ENCODE measurements at regions not wholly inside any gene's neighbourhood (a gene's known extent, or its start where the extent isn't known, plus 50 kb on each side); places are given as distances from the start of the nearest gene placed in this dataset.

GRCh38 chr16:5581428-5581827 is 483.8 kb upstream of the EEF2KMT start:
- ATAC-seq (replicated peaks in 6 of 8), result no peak
- peaks cover 10 to 41% of the 10 kb centered on the region in 2 donors for H3K4me1 ChIP-seq (replicated peaks in 1 of 2)
- in situ Hi-C loops (cut with MboI; ENCODE audit: low pct_unique_long_range_greater_than_20kb in 2 of 9, low sequenced_read_pairs in 9 of 9, unreplicated experiment in 9 of 9), result no loop called here
- H3K27ac ChIP-seq, result peak overlapping the region in 1 of 2 donors; percentile 69
- H3K4me3 ChIP-seq, result no peak overlapping the region
- WGBS, 10 experiments, result 0 to 100% (median 63%) methylated on average over 1 to 2 of the region's 2 CpGs; no CpG with 5 or more reads in 1 of the 10 experiments

- 21 to 93% (median 59%) methylated on average over 2 to 6 of the region's 6 CpGs; no CpG with 5 or more reads in 3 of the 10 experiments for WGBS, 10 experiments
- in situ Hi-C loops (cut with MboI; ENCODE audit: low pct_unique_long_range_greater_than_20kb in 2 of 9, low sequenced_read_pairs in 9 of 9, unreplicated experiment in 9 of 9), result no loop called here
- Histone ChIP-seq H3K27ac (no peak overlapping the region), H3K4me3 (no peak overlapping the region), H3K4me1 (replicated peaks in 1 of 2) (peaks cover 10 to 41% of the 10 kb centered on the region in 2 donors)
- ATAC-seq (replicated peaks in 6 of 8), result peak in 1 of 8 experiments; percentile 12
Measured at GRCh38 chr16:5580772-5581171, 483.2 kb upstream of the EEF2KMT start.

GRCh38 chr16:5580296-5580695 is 482.7 kb upstream of the EEF2KMT start:
- Histone ChIP-seq H3K4me3 (no peak overlapping the region), H3K27ac (no peak overlapping the region), H3K4me1 (replicated peaks in 1 of 2) (peaks cover 10 to 41% of the 10 kb centered on the region in 2 donors)
- WGBS, 10 experiments, result 40 to 93% (median 83%) methylated on average over 1 to 3 of the region's 8 CpGs; no CpG with 5 or more reads in 6 of the 10 experiments
- in situ Hi-C loops (cut with MboI; ENCODE audit: low pct_unique_long_range_greater_than_20kb in 2 of 9, low sequenced_read_pairs in 9 of 9, unreplicated experiment in 9 of 9), result no loop called here
- no peak for ATAC-seq (replicated peaks in 6 of 8)

DNA sequence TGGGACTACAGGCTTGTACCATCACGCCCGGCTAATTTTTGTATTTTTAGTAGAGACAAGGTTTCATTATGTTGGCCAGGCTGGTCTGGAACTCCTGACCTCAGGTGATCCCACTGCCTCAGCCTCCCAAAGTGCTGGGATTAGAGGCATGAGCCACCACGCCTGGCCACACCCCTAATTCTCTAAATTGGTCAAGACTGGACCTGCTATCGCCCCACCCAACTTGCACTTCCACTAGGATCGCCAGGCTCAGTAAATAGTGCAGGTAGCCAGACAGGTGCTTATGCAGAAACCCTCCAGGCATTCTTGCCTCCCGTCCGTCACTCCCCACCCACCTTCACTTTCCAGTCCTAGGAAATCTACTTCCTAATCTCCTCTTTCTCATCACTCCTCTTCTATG is 481.4 kb upstream of the EEF2KMT start:
- H3K4me3 ChIP-seq, result no peak overlapping the region
- H3K27ac ChIP-seq, result no peak overlapping the region

DNA sequence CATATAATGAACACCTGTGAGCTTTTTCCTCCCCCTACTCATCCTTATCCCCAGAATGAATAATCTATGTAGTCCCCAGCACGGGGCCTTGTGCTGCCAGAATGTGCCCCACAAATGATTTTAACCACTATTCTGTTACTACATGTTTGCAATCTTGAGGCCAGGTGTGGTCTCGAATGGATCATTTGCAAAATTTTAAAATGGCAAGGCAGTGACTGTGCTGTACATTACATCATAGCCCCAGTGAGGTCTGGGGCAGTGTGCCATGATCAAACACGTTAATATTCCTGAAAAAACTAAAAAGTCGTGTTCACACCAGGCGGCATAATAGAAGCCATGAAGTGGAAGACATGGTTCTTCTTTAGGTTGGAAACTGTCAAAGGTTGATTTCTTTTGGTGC is 479.9 kb upstream of the EEF2KMT start:
- peaks cover 10 to 28% of the 10 kb centered on the region in 2 donors for H3K4me1 ChIP-seq (replicated peaks in 1 of 2)
- H3K4me3 ChIP-seq, result no peak overlapping the region
- ATAC-seq (replicated peaks in 6 of 8), result no peak
- WGBS, 10 experiments, result 0 to 86% (median 51%) methylated on average over 1 to 5 of the region's 5 CpGs; no CpG with 5 or more reads in 1 of the 10 experiments
- no peak overlapping the region for H3K27ac ChIP-seq
- in situ Hi-C loops (cut with MboI; ENCODE audit: low pct_unique_long_range_greater_than_20kb in 2 of 9, low sequenced_read_pairs in 9 of 9, unreplicated experiment in 9 of 9), result no loop called here

More for the DNA sequence above, 481.4 kb upstream of the EEF2KMT start:
- no peak for ATAC-seq (replicated peaks in 6 of 8)
- 17 to 93% (median 49%) methylated on average over 2 to 6 of the region's 7 CpGs; no CpG with 5 or more reads in 4 of the 10 experiments for WGBS, 10 experiments
- in situ Hi-C loops (cut with MboI; ENCODE audit: low pct_unique_long_range_greater_than_20kb in 2 of 9, low sequenced_read_pairs in 9 of 9, unreplicated experiment in 9 of 9), result no loop called here
- H3K4me1 ChIP-seq (replicated peaks in 1 of 2), result peaks cover 10 to 33% of the 10 kb centered on the region in 2 donors

DNA sequence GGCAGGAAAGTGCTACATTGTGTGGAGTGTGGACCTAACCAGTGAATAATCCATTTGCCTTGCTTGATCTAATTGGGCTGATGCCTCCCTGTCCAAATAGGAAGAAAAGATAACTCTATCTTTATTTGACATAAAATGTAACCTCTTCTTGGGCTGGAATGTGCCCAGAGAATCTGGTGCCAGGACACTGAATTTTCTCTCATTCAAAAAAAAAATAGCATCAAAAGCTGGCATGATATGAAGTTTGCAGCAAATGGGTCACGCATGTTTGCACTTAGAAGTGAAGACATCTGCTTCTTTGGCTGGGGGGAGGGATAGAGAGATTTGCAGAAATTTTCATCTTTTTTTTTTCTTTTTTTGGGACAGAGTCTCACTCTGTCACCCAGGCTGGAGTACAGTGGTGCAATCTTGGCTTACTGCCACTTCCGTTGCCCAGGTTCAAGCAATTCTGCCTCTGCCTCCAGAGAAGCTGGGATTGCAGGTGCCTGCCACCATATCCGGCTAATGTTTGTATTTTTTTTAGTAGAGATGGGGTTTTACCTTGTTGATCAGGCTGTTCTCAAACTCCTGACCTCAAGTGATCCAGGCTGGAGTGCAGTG is 478.2 kb upstream of the EEF2KMT start:
- ATAC-seq (replicated peaks in 6 of 8), result no peak
- Histone ChIP-seq H3K4me1 (replicated peaks in 1 of 2) (peaks cover 0 to 11% of the 10 kb centered on the region in 2 donors), H3K27ac (no peak overlapping the region), H3K4me3 (no peak overlapping the region)
- in situ Hi-C loops (cut with MboI; ENCODE audit: low pct_unique_long_range_greater_than_20kb in 2 of 9, low sequenced_read_pairs in 9 of 9, unreplicated experiment in 9 of 9), result no loop called here
- WGBS, 10 experiments, result 30 to 100% (median 80%) methylated on average over 1 to 3 of the region's 3 CpGs; no CpG with 5 or more reads in 2 of the 10 experiments

DNA sequence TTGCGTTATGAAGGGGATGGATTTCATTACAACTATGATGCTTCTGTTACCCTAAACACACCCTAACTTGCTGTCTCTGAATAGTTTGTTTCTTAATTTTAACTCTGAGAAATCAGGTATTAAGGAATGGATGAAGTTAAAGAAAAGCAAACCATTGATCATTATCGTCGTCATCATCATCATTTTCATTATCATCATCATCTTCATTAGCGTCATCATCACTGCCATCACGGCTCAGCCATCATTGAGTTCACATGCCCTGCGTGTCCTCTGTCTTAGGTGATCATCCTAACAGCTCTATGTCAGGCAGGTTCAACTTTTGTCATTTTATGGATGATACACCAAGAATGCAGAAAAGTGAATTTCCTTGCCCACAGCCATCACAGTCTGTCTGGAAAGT is 477.5 kb upstream of the EEF2KMT start:
- Histone ChIP-seq H3K27ac (no peak overlapping the region), H3K4me3 (no peak overlapping the region), H3K4me1 (replicated peaks in 1 of 2) (peaks cover 0 to 6% of the 10 kb centered on the region in 2 donors)
- in situ Hi-C loops (cut with MboI; ENCODE audit: low pct_unique_long_range_greater_than_20kb in 2 of 9, low sequenced_read_pairs in 9 of 9, unreplicated experiment in 9 of 9), result no loop called here
- ATAC-seq (replicated peaks in 6 of 8), result no peak
- 16 to 100% (median 67%) methylated on average over 1 to 6 of the region's 6 CpGs; no CpG with 5 or more reads in 3 of the 10 experiments for WGBS, 10 experiments

GRCh38 chr16:5572056-5572455 is 474.5 kb upstream of the EEF2KMT start:
- in situ Hi-C loops (cut with MboI; ENCODE audit: low pct_unique_long_range_greater_than_20kb in 2 of 9, low sequenced_read_pairs in 9 of 9, unreplicated experiment in 9 of 9), result no loop called here
- no peak for ATAC-seq (replicated peaks in 6 of 8)
- H3K4me3 ChIP-seq, result no peak overlapping the region
- H3K4me1 ChIP-seq (replicated peaks in 1 of 2), result peaks cover 0 to 7% of the 10 kb centered on the region in 2 donors
- 0 to 100% (median 93%) methylated on average over 1 to 2 of the region's 2 CpGs; no CpG with 5 or more reads in 4 of the 10 experiments for WGBS, 10 experiments
- H3K27ac ChIP-seq, result no peak overlapping the region

DNA sequence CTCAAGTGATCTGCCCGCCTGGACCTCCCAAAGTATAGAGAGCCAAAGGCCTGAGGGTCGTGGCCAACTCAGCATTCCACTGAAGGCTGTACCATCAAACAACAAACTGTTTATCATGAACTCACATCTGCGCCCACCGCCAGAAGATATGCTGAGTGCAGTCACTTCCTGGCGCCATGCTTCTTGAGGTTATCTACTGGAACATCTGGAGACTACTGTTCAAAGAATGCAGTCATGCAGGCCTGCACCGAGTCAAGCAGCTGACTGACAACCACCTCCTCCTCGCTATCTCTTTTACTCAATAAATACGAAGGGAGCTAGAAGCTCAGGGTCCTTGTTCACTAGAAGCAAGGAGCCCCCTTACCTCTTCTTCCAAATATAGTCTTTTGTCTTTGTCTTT is 473.9 kb upstream of the EEF2KMT start:
- ATAC-seq (replicated peaks in 6 of 8), result no peak
- Histone ChIP-seq H3K4me1 (replicated peaks in 1 of 2) (peaks cover 0 to 13% of the 10 kb centered on the region in 2 donors), H3K27ac (no peak overlapping the region), H3K4me3 (no peak overlapping the region)
- in situ Hi-C loops (cut with MboI; ENCODE audit: low pct_unique_long_range_greater_than_20kb in 2 of 9, low sequenced_read_pairs in 9 of 9, unreplicated experiment in 9 of 9), result no loop called here
- 0 to 100% (median 63%) methylated on average over 1 to 7 of the region's 8 CpGs; no CpG with 5 or more reads in 2 of the 10 experiments for WGBS, 10 experiments

GRCh38 chr16:5561800-5562199 is 464.2 kb upstream of the EEF2KMT start:
- peak in 3 of 8 experiments; percentile 33 to 68 (median 36) for ATAC-seq (replicated peaks in 6 of 8)
- WGBS, 10 experiments, result 0 to 71% (median 0%) methylated on average over 1 to 6 of the region's 6 CpGs; no CpG with 5 or more reads in 3 of the 10 experiments
- no peak overlapping the region for H3K4me3 ChIP-seq

GRCh38 chr16:5560084-5560483 is 462.5 kb upstream of the EEF2KMT start:
- in situ Hi-C loops (cut with MboI; ENCODE audit: low pct_unique_long_range_greater_than_20kb in 2 of 9, low sequenced_read_pairs in 9 of 9, unreplicated experiment in 9 of 9), result no loop called here
- ATAC-seq (replicated peaks in 6 of 8), result peak in 1 of 8 experiments; percentile 55
- Histone ChIP-seq H3K4me3 (no peak overlapping the region), H3K4me1 (replicated peaks in 1 of 2) (peaks cover 16 to 53% of the 10 kb centered on the region in 2 donors), H3K27ac (no peak overlapping the region)
- 0 to 100% (median 70%) methylated on average over 1 of the region's 2 CpGs; no CpG with 5 or more reads in 4 of the 10 experiments for WGBS, 10 experiments

More at GRCh38 chr16:5561800-5562199, 464.2 kb upstream of the EEF2KMT start:
- in situ Hi-C loops (cut with MboI; ENCODE audit: low pct_unique_long_range_greater_than_20kb in 2 of 9, low sequenced_read_pairs in 9 of 9, unreplicated experiment in 9 of 9), result no loop called here
- Histone ChIP-seq H3K4me1 (replicated peaks in 1 of 2) (peaks cover 5 to 45% of the 10 kb centered on the region in 2 donors), H3K27ac (peak overlapping the region in 1 of 2 donors; percentile 2)

GRCh38 chr16:5557966-5558365 is 460.4 kb upstream of the EEF2KMT start:
- Histone ChIP-seq H3K4me3 (no peak overlapping the region), H3K27ac (no peak overlapping the region), H3K4me1 (replicated peaks in 1 of 2) (peaks cover 18 to 61% of the 10 kb centered on the region in 2 donors)
- 0 to 80% (median 47%) methylated on average over 1 to 6 of the region's 9 CpGs; no CpG with 5 or more reads in 2 of the 10 experiments for WGBS, 10 experiments
- ATAC-seq (replicated peaks in 6 of 8), result no peak
- in situ Hi-C loops (cut with MboI; ENCODE audit: low pct_unique_long_range_greater_than_20kb in 2 of 9, low sequenced_read_pairs in 9 of 9, unreplicated experiment in 9 of 9), result no loop called here

- Histone ChIP-seq H3K4me3 (no peak overlapping the region), H3K27ac (no peak overlapping the region), H3K4me1 (replicated peaks in 1 of 2) (peaks cover 18 to 59% of the 10 kb centered on the region in 2 donors)
- ATAC-seq (replicated peaks in 6 of 8), result no peak
- in situ Hi-C loops (cut with MboI; ENCODE audit: low pct_unique_long_range_greater_than_20kb in 2 of 9, low sequenced_read_pairs in 9 of 9, unreplicated experiment in 9 of 9), result no loop called here
- 39 to 100% (median 89%) methylated on average over 1 to 3 of the region's 3 CpGs; no CpG with 5 or more reads in 5 of the 10 experiments for WGBS, 10 experiments
Measured at GRCh38 chr16:5557448-5557847, 459.9 kb upstream of the EEF2KMT start.

All from motor neuron (in vitro differentiated cells).